KMS-11 (cell line): ENCODE measurements at regions not wholly inside any gene's neighbourhood (a gene's known extent, or its start where the extent isn't known, plus 50 kb on each side); places are given as distances from the start of the nearest gene placed in this dataset.
"Not testable (repeated sequence)": the region's sequence is repeated elsewhere in the genome, so short reads cannot be mapped to it uniquely, and the experiment has no call there.

Source experiments
- H2AFZ ChIP-seq: fragments of 200-600 bp; sonication (generic); 2 replicates; pipeline ENCODE4 v1.6.1; 2016; ENCODE audit warnings: antibody characterized with exemption, mixed run types, low read depth
- H3K27ac ChIP-seq: fragments of 200-600 bp; sonication (generic); 2 replicates; pipeline ENCODE4 v1.6.1; 2016; ENCODE audit warnings: mild to moderate bottlenecking, mixed run types
- H3K27me3 ChIP-seq: fragments of 200-600 bp; sonication (generic); 2 replicates; pipeline ENCODE4 v1.6.1; 2017; ENCODE audit warnings: mild to moderate bottlenecking, low read depth, mixed run types, moderate library complexity; ENCODE audit not compliant: insufficient read depth
- H3K36me3 ChIP-seq: fragments of 200-600 bp; sonication (generic); 2 replicates; pipeline ENCODE4 v1.6.1; 2017; ENCODE audit warnings: mild to moderate bottlenecking, mixed run types; ENCODE audit not compliant: insufficient read depth
- H3K4me1 ChIP-seq: fragments of 200-600 bp; sonication (generic); 2 replicates; pipeline ENCODE4 v1.6.1; 2016; ENCODE audit warnings: mild to moderate bottlenecking, low read depth, mixed run types; ENCODE audit not compliant: poor library complexity, severe bottlenecking
- H3K4me2 ChIP-seq: fragments of 200-600 bp; sonication (generic); 2 replicates; pipeline ENCODE4 v1.7.0; 2016; ENCODE audit warnings: mild to moderate bottlenecking, mixed run types
- H3K4me3 ChIP-seq: fragments of 200-600 bp; sonication (generic); IDR thresholded peaks from 2 replicates; pipeline ENCODE4 v1.6.1; 2017; ENCODE audit warnings: low read depth, low read length, mixed read lengths; ENCODE audit not compliant: insufficient read depth
- H3K79me2 ChIP-seq: fragments of 200-600 bp; sonication (generic); 2 replicates; pipeline ENCODE4 v1.6.1; 2016; ENCODE audit warnings: low read depth, mixed run types; ENCODE audit not compliant: insufficient read depth
- H3K9ac ChIP-seq: fragments of 200-600 bp; sonication (generic); 2 replicates; pipeline ENCODE4 v1.6.1; 2016; ENCODE audit warnings: mild to moderate bottlenecking, mixed run types
- H4K20me1 ChIP-seq: fragments of 200-600 bp; sonication (generic); 2 replicates; pipeline ENCODE4 v1.6.1; 2016; ENCODE audit warnings: mild to moderate bottlenecking, mixed run types; ENCODE audit not compliant: insufficient read depth
- CTCF ChIP-seq: fragments of 200-600 bp; sonication (generic); conservative IDR thresholded peaks from 2 replicates; pipeline ENCODE4 v1.6.1; 2017; ENCODE audit warnings: low read depth, mild to moderate bottlenecking, antibody characterized with exemption, low read length, moderate library complexity, mixed read lengths

DNA sequence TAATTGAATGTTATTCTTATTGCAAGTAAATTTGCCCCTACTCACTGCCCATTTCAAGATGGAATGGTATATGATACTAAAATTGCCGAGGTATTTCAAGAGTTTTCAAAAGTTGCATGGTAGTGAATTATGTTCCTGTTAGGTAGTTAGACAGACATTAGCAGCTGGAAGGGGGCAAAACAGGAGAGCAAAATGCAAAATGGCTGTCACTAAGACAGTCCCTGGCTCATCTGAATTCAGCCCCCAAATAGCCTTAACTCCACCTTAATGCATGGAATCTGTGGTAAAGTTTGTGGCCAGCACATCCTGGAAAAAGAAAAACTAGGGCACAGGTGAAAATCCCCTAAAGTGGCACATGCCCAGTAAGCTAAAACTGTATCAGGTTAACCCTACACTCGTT, 894.9 kb downstream of the NXPH1 start:
- H3K27me3 ChIP-seq: no peaks in the 10 kb centered on the region
- H3K9ac ChIP-seq: no peak overlapping the region
- no peaks in the 10 kb centered on the region for H4K20me1 ChIP-seq
- H3K4me3 ChIP-seq: no peak overlapping the region
- no peak overlapping the region for H2AFZ ChIP-seq
- no peak for TF ChIP-seq CTCF
- no peak overlapping the region for H3K27ac ChIP-seq
- H3K4me2 ChIP-seq: no peak overlapping the region
- no peaks in the 10 kb centered on the region for H3K36me3 ChIP-seq
- no peaks in the 10 kb centered on the region for H3K4me1 ChIP-seq
- H3K79me2 ChIP-seq: no peaks in the 10 kb centered on the region

DNA sequence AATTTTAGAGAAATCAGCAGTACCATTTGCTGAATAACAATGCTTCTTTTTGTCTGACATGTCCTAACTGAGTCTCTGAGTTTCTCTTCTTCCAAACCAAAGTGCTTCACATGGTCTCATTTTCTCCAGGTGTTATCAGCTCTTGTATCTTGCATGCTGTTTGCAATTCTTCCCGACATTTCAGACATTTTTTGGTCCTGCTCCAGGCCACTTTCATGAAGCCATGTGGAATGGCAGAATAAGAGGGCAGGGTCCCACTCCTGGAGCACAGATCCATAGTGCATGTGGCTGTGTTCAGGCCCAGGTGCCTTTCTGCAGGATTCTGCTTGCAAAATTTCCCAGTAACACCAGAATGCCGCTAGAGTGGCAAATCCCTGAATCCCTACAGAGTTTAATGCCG, 916.2 kb downstream of the NXPH1 start:
- Histone ChIP-seq H3K79me2 (no peaks in the 10 kb centered on the region), H3K4me2 (no peak overlapping the region), H3K27ac (no peak overlapping the region), H3K4me3 (no peak overlapping the region), H3K4me1 (no peaks in the 10 kb centered on the region), H3K27me3 (no peaks in the 10 kb centered on the region), H3K9ac (no peak overlapping the region), H4K20me1 (no peaks in the 10 kb centered on the region), H3K36me3 (no peaks in the 10 kb centered on the region), H2AFZ (no peak overlapping the region)
- TF ChIP-seq CTCF: no peak

DNA sequence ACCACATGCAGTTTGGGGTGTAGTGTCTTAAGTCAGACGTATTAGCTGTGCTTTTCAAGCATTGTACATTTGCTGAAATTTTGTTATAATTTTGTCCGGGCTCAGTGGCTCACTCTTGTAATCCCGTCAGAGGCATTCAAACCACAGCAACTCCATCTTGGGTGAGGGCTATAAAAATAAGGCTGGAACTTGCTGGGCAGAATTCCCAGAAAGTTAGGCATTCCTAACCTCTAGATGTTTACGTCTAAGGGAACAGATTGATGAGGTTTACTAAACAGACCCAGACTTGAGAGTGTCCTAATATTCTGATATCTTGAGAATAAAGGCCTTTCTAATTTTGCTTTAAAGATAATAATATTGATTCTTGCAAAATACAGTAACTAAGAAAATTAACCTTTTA, 957.8 kb downstream of the NXPH1 start:
- H3K79me2 ChIP-seq: no peaks in the 10 kb centered on the region
- H3K4me3 ChIP-seq: no peak overlapping the region
- no peak overlapping the region for H3K4me2 ChIP-seq
- H4K20me1 ChIP-seq: no peaks in the 10 kb centered on the region
- TF ChIP-seq CTCF: no peak
- H3K27ac ChIP-seq: no peak overlapping the region
- H3K9ac ChIP-seq: no peak overlapping the region
- H3K27me3 ChIP-seq: no peaks in the 10 kb centered on the region
- no peak overlapping the region for H2AFZ ChIP-seq
- H3K36me3 ChIP-seq: no peaks in the 10 kb centered on the region
- H3K4me1 ChIP-seq: no peaks in the 10 kb centered on the region

DNA sequence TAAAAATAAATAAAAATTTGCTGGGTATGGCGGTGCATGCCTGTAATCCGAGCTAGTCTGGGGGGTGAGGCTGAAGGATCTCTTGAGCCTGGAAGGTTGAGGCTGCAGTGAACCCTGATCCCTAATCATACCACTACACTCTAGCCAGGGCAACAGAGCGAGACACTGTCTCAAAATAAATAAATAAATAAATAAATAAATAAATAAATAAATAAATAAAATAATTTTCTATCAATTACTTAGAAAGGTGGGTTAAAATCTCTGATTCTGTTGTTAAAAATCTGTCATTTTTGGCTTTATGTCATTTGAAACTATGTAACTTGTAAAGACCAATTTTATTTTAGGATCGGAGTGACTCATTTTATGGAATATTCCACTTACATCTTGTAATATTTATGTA, 958.6 kb downstream of the NXPH1 start:
- Histone ChIP-seq H3K27ac (no peak overlapping the region), H3K36me3 (no peaks in the 10 kb centered on the region), H2AFZ (no peak overlapping the region), H3K27me3 (no peaks in the 10 kb centered on the region), H3K4me2 (no peak overlapping the region), H3K79me2 (no peaks in the 10 kb centered on the region), H3K4me3 (no peak overlapping the region), H3K4me1 (no peaks in the 10 kb centered on the region), H4K20me1 (no peaks in the 10 kb centered on the region), H3K9ac (no peak overlapping the region)
- no peak for TF ChIP-seq CTCF

DNA sequence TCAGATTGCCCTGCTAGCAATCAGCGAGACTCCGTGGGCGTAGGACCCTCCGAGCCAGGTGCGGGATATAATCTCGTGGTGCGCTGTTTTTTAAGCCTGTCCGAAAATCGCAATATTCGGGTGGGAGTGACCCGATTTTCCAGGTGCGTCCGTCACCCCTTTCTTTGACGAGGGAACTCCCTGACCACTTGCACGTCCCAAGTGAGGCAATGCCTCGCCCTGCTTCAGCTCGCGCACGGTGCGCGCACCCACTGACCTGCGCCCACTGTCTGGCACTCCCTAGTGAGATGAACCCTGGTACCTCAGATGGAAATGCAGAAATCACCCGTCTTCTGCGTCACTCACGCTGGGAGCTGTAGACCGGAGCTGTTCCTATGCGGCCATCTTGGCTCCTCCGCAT, 971.0 kb downstream of the NXPH1 start:
- not testable (repeated sequence) for H2AFZ ChIP-seq

More for the DNA sequence above, 971.0 kb downstream of the NXPH1 start:
- not testable (repeated sequence) for H3K27me3 ChIP-seq, H3K4me3 ChIP-seq, H3K79me2 ChIP-seq, H3K9ac ChIP-seq, H3K4me2 ChIP-seq, H3K27ac ChIP-seq, H4K20me1 ChIP-seq, H3K36me3 ChIP-seq, H3K4me1 ChIP-seq
